T47D (cell line): ENCODE measurements at regions not wholly inside any gene's neighbourhood (a gene's known extent, or its start where the extent isn't known, plus 50 kb on each side); places are given as distances from the start of the nearest gene placed in this dataset.
A peak's percentile ranks its signal among the peaks of the same experiment; 100 is the strongest.

Experiments
- DNase-seq, 2 experiments: peaks; one replicate each; pipeline versions ENCODE4 v3.0.0 to v3.0.0-alpha.2; 2011 to 2012; ENCODE audit warnings: low read depth in 1 of 2, low spot score in 1 of 2
- JUND ChIP-seq: IDR thresholded peaks from 2 replicates; pipeline ENCODE4 v1.6.1; 2012; ENCODE audit warnings: low read depth
- in situ Hi-C: cut with HindIII; loops from 2 replicates; pipeline ENCODE4 v1.10.0; 2016; ENCODE audit warnings: low sequenced_read_pairs, low pct_unique_long_range_greater_than_20kb

GRCh38 chr6:111985202-111985731 is 68.6 kb upstream of the CCN6 start:
- DNase-seq: peak; percentile 11 to 88
- TF ChIP-seq JUND: no peak
- in situ Hi-C loops: no loop called here

GRCh38 chr6:111986651-111987050 is 67.3 kb upstream of the CCN6 start:
- no peak for TF ChIP-seq JUND
- no peak for DNase-seq
- in situ Hi-C loops: no loop called here

- no peak for TF ChIP-seq JUND
- in situ Hi-C loops: no loop called here
- DNase-seq: peak in 1 of 2 experiments; percentile 42
These were observed 66.6 kb upstream of the CCN6 start for GRCh38 chr6:111987295-111987694.

GRCh38 chr6:111988926-111989325 is 65.0 kb upstream of the CCN6 start:
- in situ Hi-C loops: no loop called here
- no peak for DNase-seq
- TF ChIP-seq JUND: no peak

- in situ Hi-C loops: no loop called here
- no peak for TF ChIP-seq JUND
These were observed 64.2 kb upstream of the CCN6 start for GRCh38 chr6:111989743-111990142.

GRCh38 chr6:111990214-111990613 is 63.7 kb upstream of the CCN6 start:
- in situ Hi-C loops: no loop called here
- no peak for TF ChIP-seq JUND
- DNase-seq: no peak

More at GRCh38 chr6:111989743-111990142, 64.2 kb upstream of the CCN6 start:
- no peak for DNase-seq

- no peak for DNase-seq
- in situ Hi-C loops: no loop called here
- no peak for TF ChIP-seq JUND
These were observed 61.1 kb upstream of the CCN6 start for GRCh38 chr6:111992851-111993250.

- no peak for DNase-seq
- no peak for TF ChIP-seq JUND
- in situ Hi-C loops: no loop called here
These were observed 60.6 kb upstream of the CCN6 start for GRCh38 chr6:111993342-111993741.

GRCh38 chr6:111994791-111995190 is 59.1 kb upstream of the CCN6 start:
- in situ Hi-C loops: no loop called here
- no peak for DNase-seq
- TF ChIP-seq JUND: no peak

GRCh38 chr6:111995404-111995803 is 58.5 kb upstream of the CCN6 start:
- TF ChIP-seq JUND: no peak
- in situ Hi-C loops: no loop called here
- DNase-seq: no peak

GRCh38 chr6:111996144-111996865 is 57.6 kb upstream of the CCN6 start:
- in situ Hi-C loops: no loop called here
- no peak for DNase-seq
- no peak for TF ChIP-seq JUND

GRCh38 chr6:111997078-111997852 is 56.6 kb upstream of the CCN6 start:
- in situ Hi-C loops: no loop called here
- DNase-seq: peak in 1 of 2 experiments; percentile 77

GRCh38 chr6:111997853-111998208 is 56.1 kb upstream of the CCN6 start:
- in situ Hi-C loops: no loop called here
- TF ChIP-seq JUND: no peak
- DNase-seq: no peak

More at GRCh38 chr6:111997078-111997852, 56.6 kb upstream of the CCN6 start:
- no peak for TF ChIP-seq JUND

GRCh38 chr6:112002307-112002706 is 51.6 kb upstream of the CCN6 start:
- DNase-seq: no peak
- in situ Hi-C loops: no loop called here
- TF ChIP-seq JUND: no peak
